Heart left ventricle (tissue), 16 donors: ENCODE measurements at regions not wholly inside any gene's neighbourhood (a gene's known extent, or its start where the extent isn't known, plus 50 kb on each side); places are given as distances from the start of the nearest gene placed in this dataset.
A peak's percentile ranks its signal among the peaks of the same experiment; 100 is the strongest.

Experiments used
- ATAC-seq, 4 donors: fragments of 200-7000 bp; cut with Tn5 transposase; one replicate each; pipeline ENCODE4 v1.9.1; 2020 to 2022; ENCODE audit warnings: moderate library complexity in 4 of 4, mild to moderate bottlenecking in 3 of 4, moderate number of reproducible peaks in 1 of 4
- DNase-seq, 5 donors: peaks; one replicate each; pipeline ENCODE4 v3.0.0-alpha.2; 2020
- H3K27ac ChIP-seq, 12 donors: fragments of 200-600 bp; sonication (generic) in 4 of 12; one replicate each; pipeline versions ENCODE4 v1.5.0 to v1.8.0; 2016 to 2022; ENCODE audit warnings: mild to moderate bottlenecking in 2 of 12
- H3K27me3 ChIP-seq, 9 donors: fragments of 200-600 bp; sonication (generic) in 2 of 9; one replicate each; pipeline versions ENCODE4 v1.5.1 to v1.8.0; 2016 to 2022; ENCODE audit warnings: mild to moderate bottlenecking in 3 of 9
- H3K36me3 ChIP-seq, 9 donors: fragments of 200-600 bp; sonication (generic) in 2 of 9; one replicate each; pipeline versions ENCODE4 v1.5.0 to v1.8.0; 2018 to 2022; ENCODE audit warnings: mild to moderate bottlenecking in 2 of 9
- H3K4me1 ChIP-seq, 12 donors: fragments of 200-600 bp; sonication (generic) in 4 of 12; one replicate each; pipeline versions ENCODE4 v1.5.0 to v1.8.0; 2016 to 2022; ENCODE audit warnings: mild to moderate bottlenecking in 3 of 12
- H3K4me3 ChIP-seq, 12 donors: fragments of 200-600 bp; sonication (generic) in 4 of 12; one replicate each; pipeline versions ENCODE4 v1.5.0 to v1.8.0; 2017 to 2022; ENCODE audit warnings: mild to moderate bottlenecking in 9 of 12, moderate library complexity in 4 of 12
- H3K9me3 ChIP-seq, 12 donors: fragments of 200-600 bp; sonication (generic) in 4 of 12; one replicate each; pipeline versions ENCODE4 v1.5.0 to v1.8.0; 2016 to 2022; ENCODE audit warnings: mild to moderate bottlenecking in 1 of 12
- CTCF ChIP-seq, 12 donors: fragments of 200-600 bp; sonication (generic) in 4 of 12; IDR thresholded peaks; one replicate each; pipeline versions ENCODE4 v1.5.0 to v1.8.0; 2018 to 2022; ENCODE audit warnings: antibody characterized with exemption in 12 of 12, mild to moderate bottlenecking in 5 of 12
- POLR2A ChIP-seq, 2 donors: fragments of 450-650 bp; IDR thresholded peaks; one replicate each; pipeline ENCODE4 v1.6.1; 2017; ENCODE audit warnings: antibody characterized with exemption in 2 of 2, mild to moderate bottlenecking in 2 of 2, moderate library complexity in 2 of 2
- WGBS, 4 donors: extraction: QIAGEN DNeasy Blood & Tissue Kit in 2 of 4; methylation state at CpG; one replicate each; pipeline versions ENCODE4 v1.1.5 to v1.1.7; 2013 to 2018; 5-methylcytosine and 5-hydroxymethylcytosine counted together
- intact Hi-C, 10 donors: fragments of 100-400 bp; cut with DNase I; formaldehyde crosslinking; loops; one replicate each; pipeline versions ENCODE4 v1.11.1 to v1.14.2; 2022
- donor health status: ischemic (EF 13 %, LVEDD 7.1; RV severe dilation, severe dysfunction).
- donor health status: healthy with polysubstance abuse.
- donor health status: DM: no; HTN: yes; CAD: no.
- donor health status: DM: no; HTN: no; CAD: no.
- donor health status: ischemic (EF 25% LVEDD 6.9; RV normal size, moderate dysfunction).
- donor health status: ischemic (EF 25% LVEDD 5.7; RV mildly dilated, moderate dysfunction).
- donor health status: healthy.
- donor health status: DM: yes; HTN: yes; CAD: no.
- donor health status: ischemic (EF 35%, LVEDD 5.7; RV mildly dilated, moderate dysfunction).
- donor health status: nonischemic (EF 11% LVEDD 7.7; RV severe dilation, severe dysfunction).
- donor health status: DM: yes; HTN: yes; CAD: no.
- donor health status: PGD.
- donor health status: ischemic (EF 29% LVEDD 5.4; RV normal size, mild dysfunction).
- donor health status: nonischemic (EF 23%, LVEDD 6.1; RV moderate dilation, normal function).

DNA sequence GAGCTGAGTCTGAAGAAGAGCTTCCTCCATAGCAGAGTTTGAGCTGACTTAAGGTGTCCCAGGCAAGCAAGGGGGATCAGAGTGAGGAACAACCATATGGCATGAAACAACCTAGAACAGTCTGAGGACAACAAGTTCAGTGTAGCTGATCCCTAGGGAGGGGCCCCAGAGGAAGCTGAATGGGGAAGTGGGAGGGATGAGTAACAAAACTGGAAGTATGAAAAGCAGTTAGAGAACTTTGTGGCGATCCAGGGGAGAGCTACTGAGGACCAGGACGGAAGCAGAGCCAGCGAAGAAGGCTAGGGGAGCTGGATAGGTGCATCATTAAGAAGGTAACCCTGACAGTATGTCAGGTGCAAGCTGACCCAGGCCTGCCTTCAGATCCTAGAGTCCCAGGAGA is 580.8 kb downstream of the BNC2 start:
- DNase-seq (peak in 1 of 5 donors; percentile 39), ATAC-seq (peak; percentile 41 to 80 (median 56))
- H3K27me3 ChIP-seq = peaks cover 0 to 7% (median 0%) of the 10 kb centered on the region in 9 donors
- no peaks in the 10 kb centered on the region for H3K36me3 ChIP-seq
- intact Hi-C loops = loop anchor here in 1 of 10 donors (10.0 kb wide), 1 partner anchor 65 kb away; no protein-coding TSS in a partner anchor
- TF ChIP-seq CTCF (IDR thresholded peaks at IDR 0.05) = no peak
- TF ChIP-seq POLR2A (IDR thresholded peaks at IDR 0.05) = no peak
- H3K4me1 ChIP-seq = peaks cover 0 to 10% (median 0%) of the 10 kb centered on the region in 12 donors
- H3K4me3 ChIP-seq = no peak overlapping the region
- H3K27ac ChIP-seq = no peak overlapping the region
- 71 to 76% (median 74%) methylated on average over 3 of the region's 3 CpGs for WGBS, 4 donors
- peaks cover 0 to 2% (median 0%) of the 10 kb centered on the region in 12 donors for H3K9me3 ChIP-seq

- no peak overlapping the region for H3K27ac ChIP-seq
- intact Hi-C loops = no loop called here
- DNase-seq (no peak), ATAC-seq (no peak)
- H3K36me3 ChIP-seq = no peaks in the 10 kb centered on the region
- TF ChIP-seq CTCF (IDR thresholded peaks at IDR 0.05) (no peak), POLR2A (IDR thresholded peaks at IDR 0.05) (no peak)
- WGBS, 4 donors = 68 to 78% (median 75%) methylated on average over 5 of the region's 5 CpGs
- no peak overlapping the region for H3K4me3 ChIP-seq
- H3K4me1 ChIP-seq = peaks cover 0 to 10% (median 0%) of the 10 kb centered on the region in 12 donors
- peaks cover 0 to 7% (median 0%) of the 10 kb centered on the region in 9 donors for H3K27me3 ChIP-seq
- peaks cover 0 to 2% (median 0%) of the 10 kb centered on the region in 12 donors for H3K9me3 ChIP-seq
Observed at GRCh38 chr9:16290169-16290568, 580.3 kb downstream of the BNC2 start.

DNA sequence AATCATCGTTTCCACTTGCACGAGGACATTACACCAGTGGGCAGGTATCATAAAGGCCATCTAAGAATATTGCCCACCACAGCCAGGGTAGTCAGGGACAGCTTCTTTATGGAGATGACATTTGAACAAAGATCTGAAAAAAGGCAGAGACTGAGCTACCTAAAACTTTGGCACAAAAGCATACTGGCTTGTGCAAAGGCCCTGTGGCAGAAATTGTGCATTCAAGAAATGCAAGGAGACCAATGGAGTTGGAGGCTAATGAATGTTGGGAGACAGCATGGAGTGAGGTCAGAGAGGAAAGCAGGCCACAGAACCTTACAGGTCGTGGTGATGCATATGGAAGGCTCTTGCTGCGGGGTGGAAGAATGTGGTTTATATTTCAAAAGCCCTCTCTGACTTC is 578.5 kb downstream of the BNC2 start:
- DNase-seq = no peak
- Histone ChIP-seq H3K9me3 (peaks cover 0 to 2% (median 0%) of the 10 kb centered on the region in 12 donors), H3K27ac (no peak overlapping the region), H3K36me3 (no peaks in the 10 kb centered on the region), H3K27me3 (peaks cover 0 to 7% (median 0%) of the 10 kb centered on the region in 9 donors), H3K4me3 (no peak overlapping the region), H3K4me1 (peaks cover 0 to 10% (median 0%) of the 10 kb centered on the region in 12 donors)
- TF ChIP-seq CTCF (IDR thresholded peaks at IDR 0.05) (no peak), POLR2A (IDR thresholded peaks at IDR 0.05) (no peak)
- intact Hi-C loops = no loop called here
- 89 to 93% (median 92%) methylated on average over 4 of the region's 4 CpGs for WGBS, 4 donors
- ATAC-seq = no peak

- Histone ChIP-seq H3K4me1 (peaks cover 0 to 10% (median 0%) of the 10 kb centered on the region in 12 donors), H3K4me3 (no peak overlapping the region), H3K9me3 (peaks cover 0 to 13% (median 0%) of the 10 kb centered on the region in 12 donors), H3K27ac (no peak overlapping the region), H3K36me3 (no peaks in the 10 kb centered on the region), H3K27me3 (peaks cover 0 to 7% (median 0%) of the 10 kb centered on the region in 9 donors)
- WGBS, 4 donors = 51 to 59% (median 56%) methylated on average over 2 of the region's 2 CpGs
- ATAC-seq (no peak), DNase-seq (no peak)
- TF ChIP-seq CTCF (IDR thresholded peaks at IDR 0.05) (no peak), POLR2A (IDR thresholded peaks at IDR 0.05) (no peak)
- intact Hi-C loops = no loop called here
Observed at GRCh38 chr9:16293610-16294009, 576.9 kb downstream of the BNC2 start.
